ENCODE measurements at regions not wholly inside any gene's neighbourhood (a gene's known extent, or its start where the extent isn't known, plus 50 kb on each side); places are given as distances from the start of the nearest gene placed in this dataset.

GRCh38 chr4:10203851-10204250, 87.3 kb upstream of the WDR1 start:
- no TSS peak for BruUV-seq (replicated peaks)
- DNase-seq (ENCODE audit: low spot score) (no peak), FAIRE-seq (no peak), ATAC-seq (no peak)
- H2AFZ ChIP-seq (ENCODE audit: low read length): no peak overlapping the region
- H4K20me1 ChIP-seq (ENCODE audit: insufficient read depth, low read length): no peaks in the 10 kb centered on the region
- no peak overlapping the region for H3K4me3 ChIP-seq (replicated peaks in 1 of 3; ENCODE audit: insufficient read depth in 1 of 3, low read depth in 2 of 3, low read length in 3 of 3)
- no peaks in the 10 kb centered on the region for H3K79me2 ChIP-seq (ENCODE audit: insufficient read depth, low read length)
- no peaks in the 10 kb centered on the region for H3K27me3 ChIP-seq (ENCODE audit: control insufficient read depth in 1 of 2, insufficient read depth in 2 of 2, low read length in 2 of 2)
- 40% methylated on average over 3 of the region's 3 CpGs for WGBS (ENCODE audit: low lambda C conversion rate)
- H3K4me2 ChIP-seq (ENCODE audit: low read depth, low read length): no peak overlapping the region
- no peaks in the 10 kb centered on the region for H3K9me3 ChIP-seq (ENCODE audit: low read length)
- intact Hi-C loops (cut with micrococcal nuclease; ENCODE audit: unreplicated experiment) (no loop called here), in situ Hi-C loops (cut with HindIII; ENCODE audit: extremely low pct_ligation_motif_present, low pct_unique_long_range_greater_than_20kb) (no loop called here)
- POLR2A ChIA-PET: no interaction called here
- H3K36me3 ChIP-seq (replicated peaks in 1 of 2; ENCODE audit: control insufficient read depth in 1 of 2, insufficient read depth in 2 of 2, low read length in 2 of 2): no peaks in the 10 kb centered on the region
- no peak overlapping the region for H3K27ac ChIP-seq (ENCODE audit: extremely low read length, insufficient read depth, low read length)
- CTCF ChIA-PET (ENCODE audit: low intra/inter-chr PET ratio, low total read pairs): no interaction called here
- no peak overlapping the region for H3K9ac ChIP-seq (ENCODE audit: insufficient read depth, low read depth, low read length)
- TF ChIP-seq ZNF709 (CRISPR knock-in tag; IDR thresholded peaks at IDR 0.05) (no peak), SP140L (CRISPR knock-in tag; IDR thresholded peaks at IDR 0.05; ENCODE audit: borderline replicate concordance) (no peak), ZNF432 (CRISPR knock-in tag; IDR thresholded peaks at IDR 0.05; ENCODE audit: borderline replicate concordance) (no peak)
- H3K4me1 ChIP-seq (ENCODE audit: insufficient read depth, low read length): no peaks in the 10 kb centered on the region

GRCh38 chr4:10201381-10202223, 85.0 kb upstream of the WDR1 start:
- ATAC-seq: no peak
- Histone ChIP-seq H3K79me2 (ENCODE audit: insufficient read depth, low read length) (no peaks in the 10 kb centered on the region), H3K9ac (ENCODE audit: insufficient read depth, low read depth, low read length) (no peak overlapping the region), H3K9me3 (ENCODE audit: low read length) (no peaks in the 10 kb centered on the region), H3K4me3 (replicated peaks in 1 of 3; ENCODE audit: insufficient read depth in 1 of 3, low read depth in 2 of 3, low read length in 3 of 3) (no peak overlapping the region), H4K20me1 (ENCODE audit: insufficient read depth, low read length) (no peaks in the 10 kb centered on the region), H2AFZ (ENCODE audit: low read length) (no peak overlapping the region), H3K4me2 (ENCODE audit: low read depth, low read length) (no peak overlapping the region), H3K4me1 (ENCODE audit: insufficient read depth, low read length) (no peaks in the 10 kb centered on the region), H3K27ac (ENCODE audit: extremely low read length, insufficient read depth, low read length) (no peak overlapping the region), H3K27me3 (ENCODE audit: control insufficient read depth in 1 of 2, insufficient read depth in 2 of 2, low read length in 2 of 2) (no peaks in the 10 kb centered on the region; a peak in 1 of 5 replicates), H3K36me3 (replicated peaks in 1 of 2; ENCODE audit: control insufficient read depth in 1 of 2, insufficient read depth in 2 of 2, low read length in 2 of 2) (no peaks in the 10 kb centered on the region)
- intact Hi-C loops (cut with micrococcal nuclease; ENCODE audit: unreplicated experiment): no loop called here
- POLR2A ChIA-PET: no interaction called here
- FAIRE-seq: no peak
- BruUV-seq (replicated peaks): no TSS peak
- no peak for TF ChIP-seq MYPOP (CRISPR knock-in tag; IDR thresholded peaks at IDR 0.05)
- no peak for TF ChIP-seq SP5 (CRISPR knock-in tag; IDR thresholded peaks at IDR 0.05; ENCODE audit: borderline replicate concordance, low read depth)
- no peak for TF ChIP-seq MXI1 (IDR thresholded peaks at IDR 0.05; ENCODE audit: borderline replicate concordance, low read depth, low read length)
- TF ChIP-seq HMGXB3 (CRISPR knock-in tag; IDR thresholded peaks at IDR 0.05; ENCODE audit: borderline replicate concordance): no peak
- no peak for TF ChIP-seq ZNF44 (CRISPR knock-in tag; IDR thresholded peaks at IDR 0.05)
- TF ChIP-seq CENPT (CRISPR knock-in tag; IDR thresholded peaks at IDR 0.05; ENCODE audit: low read depth): no peak
- TF ChIP-seq ELF1 (CRISPR knock-in tag; IDR thresholded peaks at IDR 0.05): no peak
- no peak for DNase-seq (ENCODE audit: low spot score)
- 17% methylated on average over 3 of the region's 4 CpGs for WGBS (ENCODE audit: low lambda C conversion rate)
- in situ Hi-C loops (cut with HindIII; ENCODE audit: extremely low pct_ligation_motif_present, low pct_unique_long_range_greater_than_20kb): no loop called here
- CTCF ChIA-PET (ENCODE audit: low intra/inter-chr PET ratio, low total read pairs): no interaction called here
